H9 (cell line): ENCODE measurements at regions not wholly inside any gene's neighbourhood (a gene's known extent, or its start where the extent isn't known, plus 50 kb on each side); places are given as distances from the start of the nearest gene placed in this dataset.

Experiments used
- DNase-seq: peaks from one replicate; pipeline ENCODE4 v3.0.0-alpha.2; 2017
- H2AFZ ChIP-seq: one replicate; pipeline ENCODE4 v1.6.1; 2013; ENCODE audit warnings: mild to moderate bottlenecking, low read length, control low read depth, moderate library complexity
- H2AK5ac ChIP-seq: 2 replicates; pipeline ENCODE4 v1.6.1; 2013; ENCODE audit warnings: low read length, control low read depth, mixed read lengths; ENCODE audit not compliant: insufficient read length
- H2BK120ac ChIP-seq: one replicate; pipeline ENCODE4 v1.6.1; 2013; ENCODE audit warnings: low read depth, mild to moderate bottlenecking, low read length, control low read depth, inconsistent platforms; ENCODE audit not compliant: poor library complexity, severe bottlenecking
- H2BK12ac ChIP-seq: 2 replicates; pipeline ENCODE4 v1.6.1; 2013; ENCODE audit warnings: low read length, control low read depth, mixed read lengths, low read depth; ENCODE audit not compliant: insufficient read length
- H2BK15ac ChIP-seq: 2 replicates; pipeline ENCODE4 v1.6.1; 2013; ENCODE audit warnings: low read depth, low read length, control low read depth
- H2BK20ac ChIP-seq: one replicate; pipeline ENCODE4 v1.6.1; 2013; ENCODE audit warnings: low read depth, mild to moderate bottlenecking, low read length, control low read depth, inconsistent platforms; ENCODE audit not compliant: poor library complexity, severe bottlenecking
- H2BK5ac ChIP-seq: 2 replicates; pipeline ENCODE4 v1.6.1; 2013; ENCODE audit warnings: low read length, control low read depth, mixed read lengths; ENCODE audit not compliant: insufficient read length
- H3K14ac ChIP-seq: 2 replicates; pipeline ENCODE4 v1.6.1; 2013; ENCODE audit warnings: low read length, control low read depth; ENCODE audit not compliant: insufficient read depth
- H3K18ac ChIP-seq: 2 replicates; pipeline ENCODE4 v1.6.1; 2013; ENCODE audit warnings: low read depth, mild to moderate bottlenecking, mixed read lengths, low read length, control low read depth; ENCODE audit not compliant: insufficient read length
- H3K23ac ChIP-seq: 2 replicates; pipeline ENCODE4 v1.6.1; 2013; ENCODE audit warnings: low read length, control low read depth, mixed read lengths, low read depth; ENCODE audit not compliant: insufficient read length
- H3K23me2 ChIP-seq: 2 replicates; pipeline ENCODE4 v1.6.1; 2013; ENCODE audit warnings: low read depth, mild to moderate bottlenecking, mixed read lengths, low read length, control low read depth; ENCODE audit not compliant: insufficient read length, poor library complexity, severe bottlenecking
- H3K27ac ChIP-seq: 2 replicates; pipeline ENCODE4 v1.5.1; 2013; ENCODE audit warnings: low read length, control low read depth, mixed read lengths, low read depth; ENCODE audit not compliant: insufficient read length
- H3K27me3 ChIP-seq: 2 replicates; pipeline ENCODE4 v1.6.1; 2013; ENCODE audit warnings: low read length, control low read depth, inconsistent platforms; ENCODE audit not compliant: insufficient read depth
- H3K4ac ChIP-seq: 2 replicates; pipeline ENCODE4 v1.6.1; 2013; ENCODE audit warnings: low read depth, mild to moderate bottlenecking, control low read depth, inconsistent platforms, low read length, moderate library complexity
- H3K4me1 ChIP-seq: 2 replicates; pipeline ENCODE4 v1.6.1; 2013; ENCODE audit warnings: low read length, control low read depth, inconsistent platforms; ENCODE audit not compliant: insufficient read depth
- H3K4me2 ChIP-seq: 2 replicates; pipeline ENCODE4 v1.6.1; 2013; ENCODE audit warnings: low read length, control low read depth, mixed read lengths; ENCODE audit not compliant: insufficient read length, insufficient read depth
- H3K56ac ChIP-seq: 2 replicates; pipeline ENCODE4 v1.6.1; 2013; ENCODE audit warnings: low read depth, mild to moderate bottlenecking, mixed read lengths, low read length, control low read depth; ENCODE audit not compliant: insufficient read length
- H3K79me1 ChIP-seq: 2 replicates; pipeline ENCODE4 v1.6.1; 2013; ENCODE audit warnings: low read depth, mild to moderate bottlenecking, moderate library complexity, low read length, control low read depth, inconsistent platforms; ENCODE audit not compliant: insufficient read depth, poor library complexity, severe bottlenecking
- H3K79me2 ChIP-seq: 2 replicates; pipeline ENCODE4 v1.6.1; 2013; ENCODE audit warnings: low read length, control low read depth, inconsistent platforms; ENCODE audit not compliant: insufficient read depth
- H3K9ac ChIP-seq: 2 replicates; pipeline ENCODE4 v1.6.1; 2013; ENCODE audit warnings: low read length, control low read depth, mixed read lengths; ENCODE audit not compliant: insufficient read length; ENCODE audit errors: extremely low read depth
- H3K9me3 ChIP-seq: one replicate; pipeline ENCODE4 v1.6.1; 2013; ENCODE audit warnings: low read depth, low read length, inconsistent platforms; ENCODE audit not compliant: control insufficient read depth
- H3T11ph ChIP-seq: one replicate; pipeline ENCODE4 v1.6.1; 2013; ENCODE audit warnings: mild to moderate bottlenecking, low read length, control low read depth, inconsistent platforms
- H4K20me1 ChIP-seq: one replicate; pipeline ENCODE4 v1.6.1; 2013; ENCODE audit not compliant: control insufficient read depth, insufficient read length, insufficient read depth
- H4K5ac ChIP-seq: 2 replicates; pipeline ENCODE4 v1.6.1; 2013; ENCODE audit warnings: low read depth, mild to moderate bottlenecking, mixed read lengths, low read length, control low read depth; ENCODE audit not compliant: insufficient read length
- H4K8ac ChIP-seq: replicated peaks from 2 replicates; pipeline ENCODE4 v1.6.1; 2013; ENCODE audit warnings: low read length, control low read depth, mixed read lengths, low read depth; ENCODE audit not compliant: insufficient read length
- H4K91ac ChIP-seq: 2 replicates; pipeline ENCODE4 v1.6.1; 2013; ENCODE audit warnings: low read depth, mild to moderate bottlenecking, moderate library complexity, mixed read lengths, low read length, control low read depth; ENCODE audit not compliant: insufficient read length
- H3K27ac Mint-ChIP-seq, 3 experiments: 2 replicates in 2 of 3; 3 replicates in 1 of 3; pipeline ENCODE4 v1.8.0; 2020 to 2021; ENCODE audit warnings: mixed read lengths in 3 of 3, mild to moderate bottlenecking in 1 of 3, moderate library complexity in 1 of 3
- H3K27me3 Mint-ChIP-seq: 2 replicates; pipeline ENCODE4 v1.8.0; 2021; ENCODE audit warnings: low read depth, mild to moderate bottlenecking, moderate library complexity, mixed read lengths
- H3K36me3 Mint-ChIP-seq, 3 experiments: 2 replicates in 2 of 3; 3 replicates in 1 of 3; pipeline ENCODE4 v1.8.0; 2020 to 2021; ENCODE audit warnings: low read depth in 3 of 3, mixed read lengths in 3 of 3; ENCODE audit not compliant: insufficient read depth in 1 of 3
- H3K4me1 Mint-ChIP-seq, 2 experiments: 2 replicates each; pipeline ENCODE4 v1.8.0; 2020; ENCODE audit warnings: mixed read lengths in 2 of 2
- H3K4me3 Mint-ChIP-seq, 2 experiments: 2 replicates in 1 of 2; 3 replicates in 1 of 2; pipeline ENCODE4 v1.8.0; 2020 to 2021; ENCODE audit warnings: mild to moderate bottlenecking in 2 of 2, mixed read lengths in 2 of 2, moderate library complexity in 1 of 2
- H3K9me3 Mint-ChIP-seq, 2 experiments: 2 replicates in 1 of 2; 3 replicates in 1 of 2; pipeline ENCODE4 v1.8.0; 2020; ENCODE audit warnings: mild to moderate bottlenecking in 2 of 2, mixed read lengths in 2 of 2, moderate library complexity in 1 of 2
- WGBS: extraction: QIAGEN DNeasy Blood & Tissue Kit; methylation state at CpG from one replicate; pipeline ENCODE4 v1.1.7; 2013; ENCODE audit warnings: missing lambda C conversion rate, low lambda C conversion rate, mixed read lengths; ENCODE audit not compliant: insufficient read length; ENCODE audit errors: extremely low coverage; 5-methylcytosine and 5-hydroxymethylcytosine counted together
- TF ChIP-seq, protein P1 (sequence below): fragments of 200-600 bp; sonication (generic); conservative IDR thresholded peaks from 3 replicates; pipeline ENCODE4 v1.8.0; 2021; ENCODE audit warnings: antibody characterized with exemption, mild to moderate bottlenecking

DNA sequence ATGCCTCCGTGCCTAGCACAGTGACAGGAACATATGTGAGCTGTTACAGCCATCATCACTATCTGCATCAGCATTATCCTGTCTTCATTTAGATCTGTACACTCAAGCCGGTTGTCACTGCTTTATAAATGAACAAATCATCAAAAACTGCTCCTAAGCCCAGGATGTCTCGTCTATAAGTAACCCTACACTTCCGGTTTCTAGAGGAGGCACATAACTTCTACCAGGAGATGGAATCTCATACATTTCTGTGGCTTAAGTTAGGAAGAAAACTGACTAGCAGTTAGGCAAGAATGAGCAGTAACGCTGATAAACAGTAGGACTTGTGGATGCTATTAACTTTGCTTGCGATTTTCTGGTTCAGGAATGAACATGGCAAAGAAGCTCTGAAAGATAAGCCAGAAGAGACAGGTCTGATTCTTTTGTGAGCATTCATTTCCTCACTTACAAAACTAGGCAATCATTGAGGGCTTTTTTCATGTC is 1199.2 kb downstream of the SORCS3 start:
- Mint-ChIP-seq H3K36me3 (no peaks in the 10 kb centered on the region), H3K9me3 (no peaks in the 10 kb centered on the region), H3K27ac (no peak overlapping the region), H3K4me3 (no peak overlapping the region), H3K27me3 (no peaks in the 10 kb centered on the region), H3K4me1 (peaks cover 33 to 43% of the 10 kb centered on the region in 2 experiments)
- H2BK15ac ChIP-seq = no peak overlapping the region
- H2BK5ac ChIP-seq = no peak overlapping the region
- no peak for DNase-seq
- H3K14ac ChIP-seq = no peak overlapping the region
- TF ChIP-seq, protein P1, sequence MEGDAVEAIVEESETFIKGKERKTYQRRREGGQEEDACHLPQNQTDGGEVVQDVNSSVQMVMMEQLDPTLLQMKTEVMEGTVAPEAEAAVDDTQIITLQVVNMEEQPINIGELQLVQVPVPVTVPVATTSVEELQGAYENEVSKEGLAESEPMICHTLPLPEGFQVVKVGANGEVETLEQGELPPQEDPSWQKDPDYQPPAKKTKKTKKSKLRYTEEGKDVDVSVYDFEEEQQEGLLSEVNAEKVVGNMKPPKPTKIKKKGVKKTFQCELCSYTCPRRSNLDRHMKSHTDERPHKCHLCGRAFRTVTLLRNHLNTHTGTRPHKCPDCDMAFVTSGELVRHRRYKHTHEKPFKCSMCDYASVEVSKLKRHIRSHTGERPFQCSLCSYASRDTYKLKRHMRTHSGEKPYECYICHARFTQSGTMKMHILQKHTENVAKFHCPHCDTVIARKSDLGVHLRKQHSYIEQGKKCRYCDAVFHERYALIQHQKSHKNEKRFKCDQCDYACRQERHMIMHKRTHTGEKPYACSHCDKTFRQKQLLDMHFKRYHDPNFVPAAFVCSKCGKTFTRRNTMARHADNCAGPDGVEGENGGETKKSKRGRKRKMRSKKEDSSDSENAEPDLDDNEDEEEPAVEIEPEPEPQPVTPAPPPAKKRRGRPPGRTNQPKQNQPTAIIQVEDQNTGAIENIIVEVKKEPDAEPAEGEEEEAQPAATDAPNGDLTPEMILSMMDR = no peak
- H2BK120ac ChIP-seq = no peak overlapping the region
- H3K9ac ChIP-seq = no peak overlapping the region
- no peaks in the 10 kb centered on the region for H3K23me2 ChIP-seq
- no peaks in the 10 kb centered on the region for H3K27me3 ChIP-seq
- H3K4me1 ChIP-seq = peaks cover 4% of the 10 kb centered on the region; the same call in 1 of the 2 replicates
- H3K79me2 ChIP-seq = no peaks in the 10 kb centered on the region
- no peaks in the 10 kb centered on the region for H3K79me1 ChIP-seq
- no peaks in the 10 kb centered on the region for H4K20me1 ChIP-seq
- no peak overlapping the region for H3K4ac ChIP-seq
- no peak overlapping the region for H2BK12ac ChIP-seq
- H3K18ac ChIP-seq = no peak overlapping the region
- no peak overlapping the region for H2BK20ac ChIP-seq
- H3K27ac ChIP-seq = no peak overlapping the region
- H4K5ac ChIP-seq = no peak overlapping the region
- H3K9me3 ChIP-seq = no peaks in the 10 kb centered on the region
- H4K8ac ChIP-seq = no peak overlapping the region
- H2AFZ ChIP-seq = no peak overlapping the region
- no peak overlapping the region for H4K91ac ChIP-seq
- no peak overlapping the region for H2AK5ac ChIP-seq
- no CpG with 5 or more reads among the region's 6 CpGs for WGBS
- H3K23ac ChIP-seq = peak overlapping the region; percentile 69
- H3K56ac ChIP-seq = no peak overlapping the region
- H3T11ph ChIP-seq = no peak overlapping the region
- H3K4me2 ChIP-seq = no peak overlapping the region
